Endodermal cell (in vitro differentiated cells): ENCODE measurements at regions not wholly inside any gene's neighbourhood (a gene's known extent, or its start where the extent isn't known, plus 50 kb on each side); places are given as distances from the start of the nearest gene placed in this dataset.

Experiments
- DNase-seq: peaks from one replicate; pipeline ENCODE4 v3.0.0-alpha.2; 2017
- H3K27ac ChIP-seq: 2 replicates; pipeline ENCODE4 v1.5.1; 2013; ENCODE audit warnings: mild to moderate bottlenecking, low read depth, low read length, moderate library complexity
- H3K27me3 ChIP-seq: 2 replicates; pipeline ENCODE4 v1.6.1; 2013; ENCODE audit warnings: mild to moderate bottlenecking, low read length, moderate library complexity; ENCODE audit not compliant: insufficient read depth, control insufficient read depth, poor library complexity, severe bottlenecking
- H3K36me3 ChIP-seq: 2 replicates; pipeline ENCODE4 v1.7.0; 2013; ENCODE audit warnings: mild to moderate bottlenecking, low read length, moderate library complexity; ENCODE audit not compliant: control insufficient read depth, insufficient read depth
- H3K4me1 ChIP-seq: one replicate; pipeline ENCODE4 v1.7.0; 2013; ENCODE audit warnings: low read length; ENCODE audit not compliant: control insufficient read depth, insufficient read depth
- H3K4me3 ChIP-seq: 2 replicates; pipeline ENCODE4 v1.5.1; 2013; ENCODE audit warnings: mild to moderate bottlenecking, low read length, moderate library complexity
- H3K9ac ChIP-seq: 2 replicates; pipeline ENCODE4 v1.6.1; 2013; ENCODE audit warnings: mild to moderate bottlenecking, low read length, moderate library complexity; ENCODE audit not compliant: poor library complexity, severe bottlenecking; ENCODE audit errors: extremely low read depth
- H3K9me3 ChIP-seq: 2 replicates; pipeline ENCODE4 v1.6.1; 2013; ENCODE audit warnings: mild to moderate bottlenecking, low read length, moderate library complexity; ENCODE audit not compliant: control insufficient read depth
- H3K27ac Mint-ChIP-seq: 2 replicates; pipeline ENCODE4 v1.8.0; 2020; ENCODE audit warnings: mixed read lengths
- H3K27me3 Mint-ChIP-seq: 2 replicates; pipeline ENCODE4 v1.8.0; 2021; ENCODE audit warnings: mild to moderate bottlenecking, mixed read lengths; ENCODE audit not compliant: insufficient read depth
- H3K36me3 Mint-ChIP-seq: 2 replicates; pipeline ENCODE4 v1.8.0; 2020; ENCODE audit warnings: low read depth, mixed read lengths
- H3K4me1 Mint-ChIP-seq: 2 replicates; pipeline ENCODE4 v1.8.0; 2020; ENCODE audit warnings: mixed read lengths
- H3K4me3 Mint-ChIP-seq: 2 replicates; pipeline ENCODE4 v1.8.0; 2020; ENCODE audit warnings: mild to moderate bottlenecking, moderate library complexity, mixed read lengths
- H3K9me3 Mint-ChIP-seq: 2 replicates; pipeline ENCODE4 v1.8.0; 2020; ENCODE audit warnings: mild to moderate bottlenecking, mixed read lengths
- CTCF ChIP-seq: fragments of 200-600 bp; sonication (generic); conservative IDR thresholded peaks from 2 replicates; pipeline ENCODE4 v1.5.0; 2021; ENCODE audit warnings: antibody characterized with exemption, mild to moderate bottlenecking
- WGBS, 2 experiments: methylation state at CpG; one replicate each; pipeline versions ENCODE4 v1.1.5 to v1.1.7; 2013; ENCODE audit warnings: missing lambda C conversion rate in 2 of 2, mixed read lengths in 1 of 2; ENCODE audit not compliant: insufficient coverage in 1 of 2, insufficient read length in 1 of 2; 5-methylcytosine and 5-hydroxymethylcytosine counted together

GRCh38 chr1:70811815-70812214 is 235.8 kb downstream of the PTGER3 start:
- H3K9me3 ChIP-seq = no peaks in the 10 kb centered on the region
- no peak overlapping the region for H3K4me3 ChIP-seq
- no peak for TF ChIP-seq CTCF
- no peak for DNase-seq
- H3K27ac ChIP-seq = no peak overlapping the region
- H3K27me3 ChIP-seq = no peaks in the 10 kb centered on the region
- H3K9ac ChIP-seq = no peak overlapping the region
- H3K36me3 ChIP-seq = no peaks in the 10 kb centered on the region
- H3K9me3 Mint-ChIP-seq = no peaks in the 10 kb centered on the region
- 82% methylated on average over 2 of the region's 2 CpGs; no CpG with 5 or more reads in 1 of the 2 experiments for WGBS, 2 experiments
- no peaks in the 10 kb centered on the region for H3K4me1 Mint-ChIP-seq
- H3K36me3 Mint-ChIP-seq = no peaks in the 10 kb centered on the region
- H3K27me3 Mint-ChIP-seq = no peaks in the 10 kb centered on the region
- no peaks in the 10 kb centered on the region for H3K4me1 ChIP-seq
- no peak overlapping the region for H3K4me3 Mint-ChIP-seq
- no peak overlapping the region for H3K27ac Mint-ChIP-seq

- no peaks in the 10 kb centered on the region for H3K27me3 ChIP-seq
- no peak overlapping the region for H3K27ac ChIP-seq
- Mint-ChIP-seq H3K4me1 (no peaks in the 10 kb centered on the region), H3K36me3 (no peaks in the 10 kb centered on the region), H3K27ac (no peak overlapping the region), H3K9me3 (no peaks in the 10 kb centered on the region), H3K4me3 (no peak overlapping the region), H3K27me3 (no peaks in the 10 kb centered on the region)
- H3K36me3 ChIP-seq = no peaks in the 10 kb centered on the region
- H3K9ac ChIP-seq = no peak overlapping the region
- TF ChIP-seq CTCF = no peak
- no peaks in the 10 kb centered on the region for H3K9me3 ChIP-seq
- H3K4me3 ChIP-seq = no peak overlapping the region
- WGBS, 2 experiments = 88 to 100% methylated on average over 1 to 5 of the region's 5 CpGs
- no peaks in the 10 kb centered on the region for H3K4me1 ChIP-seq
- DNase-seq = no peak
Measured at GRCh38 chr1:70812442-70813109, 235.0 kb downstream of the PTGER3 start.

- 95 to 100% methylated on average over 1 of the region's 2 CpGs for WGBS, 2 experiments
- Mint-ChIP-seq H3K36me3 (no peaks in the 10 kb centered on the region), H3K9me3 (no peaks in the 10 kb centered on the region)
Measured at GRCh38 chr1:70818401-70818800, 229.2 kb downstream of the PTGER3 start.

More at GRCh38 chr1:70818401-70818800, 229.2 kb downstream of the PTGER3 start:
- H3K4me1 Mint-ChIP-seq = no peaks in the 10 kb centered on the region
- Histone ChIP-seq H3K9ac (no peak overlapping the region), H3K27me3 (no peaks in the 10 kb centered on the region), H3K9me3 (no peaks in the 10 kb centered on the region), H3K4me1 (no peaks in the 10 kb centered on the region), H3K36me3 (no peaks in the 10 kb centered on the region), H3K4me3 (no peak overlapping the region), H3K27ac (no peak overlapping the region)
- no peak for DNase-seq
- no peak for TF ChIP-seq CTCF
- no peak overlapping the region for H3K27ac Mint-ChIP-seq
- no peaks in the 10 kb centered on the region for H3K27me3 Mint-ChIP-seq
- H3K4me3 Mint-ChIP-seq = no peak overlapping the region
